ENCODE measurements at regions not wholly inside any gene's neighbourhood (a gene's known extent, or its start where the extent isn't known, plus 50 kb on each side); places are given as distances from the start of the nearest gene placed in this dataset.

DNA sequence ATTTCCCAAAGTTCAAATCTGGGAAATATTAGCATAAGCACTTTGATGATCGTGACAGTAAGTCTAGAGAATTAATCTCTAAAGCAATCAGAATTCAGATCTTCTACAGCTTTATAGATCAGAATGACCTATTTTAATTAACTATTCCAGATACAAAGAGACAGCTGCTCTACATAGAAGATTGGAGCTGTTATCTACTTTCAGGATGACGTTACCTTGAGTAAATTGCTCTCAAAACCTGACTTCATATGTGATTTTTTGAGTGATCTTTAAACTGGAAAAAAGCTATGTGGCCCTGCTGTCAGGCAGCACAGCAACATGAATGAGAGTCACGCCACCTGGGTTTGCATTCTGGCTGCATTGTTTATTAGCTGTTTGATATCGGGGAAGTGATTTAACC is 259.9 kb upstream of the CDH6 start:
- TF ChIP-seq, protein P1, sequence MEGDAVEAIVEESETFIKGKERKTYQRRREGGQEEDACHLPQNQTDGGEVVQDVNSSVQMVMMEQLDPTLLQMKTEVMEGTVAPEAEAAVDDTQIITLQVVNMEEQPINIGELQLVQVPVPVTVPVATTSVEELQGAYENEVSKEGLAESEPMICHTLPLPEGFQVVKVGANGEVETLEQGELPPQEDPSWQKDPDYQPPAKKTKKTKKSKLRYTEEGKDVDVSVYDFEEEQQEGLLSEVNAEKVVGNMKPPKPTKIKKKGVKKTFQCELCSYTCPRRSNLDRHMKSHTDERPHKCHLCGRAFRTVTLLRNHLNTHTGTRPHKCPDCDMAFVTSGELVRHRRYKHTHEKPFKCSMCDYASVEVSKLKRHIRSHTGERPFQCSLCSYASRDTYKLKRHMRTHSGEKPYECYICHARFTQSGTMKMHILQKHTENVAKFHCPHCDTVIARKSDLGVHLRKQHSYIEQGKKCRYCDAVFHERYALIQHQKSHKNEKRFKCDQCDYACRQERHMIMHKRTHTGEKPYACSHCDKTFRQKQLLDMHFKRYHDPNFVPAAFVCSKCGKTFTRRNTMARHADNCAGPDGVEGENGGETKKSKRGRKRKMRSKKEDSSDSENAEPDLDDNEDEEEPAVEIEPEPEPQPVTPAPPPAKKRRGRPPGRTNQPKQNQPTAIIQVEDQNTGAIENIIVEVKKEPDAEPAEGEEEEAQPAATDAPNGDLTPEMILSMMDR (IDR thresholded peaks at IDR 0.05; ENCODE audit: borderline replicate concordance, extremely low read depth, low read length, poor library complexity, severe bottlenecking): no peak
- no peak for TF ChIP-seq EZH2 (IDR thresholded peaks at IDR 0.05; ENCODE audit: borderline replicate concordance, low read depth, low read length, severe bottlenecking)

All from DND-41 (cell line).